Trophoblast cell (in vitro differentiated cells and primary cell): ENCODE measurements at regions not wholly inside any gene's neighbourhood (a gene's known extent, or its start where the extent isn't known, plus 50 kb on each side); places are given as distances from the start of the nearest gene placed in this dataset.

Source experiments
- DNase-seq, 2 donors: peaks; one replicate each; pipeline ENCODE4 v3.0.0-alpha.2; 2016
- H2AFZ ChIP-seq: 2 replicates; pipeline ENCODE4 v1.6.1; 2013; ENCODE audit warnings: low read length, moderate library complexity, mild to moderate bottlenecking; ENCODE audit not compliant: insufficient read depth, poor library complexity
- H2AK5ac ChIP-seq: 2 replicates; pipeline ENCODE4 v1.6.1; 2013; ENCODE audit warnings: mild to moderate bottlenecking, low read length
- H2BK120ac ChIP-seq: 2 replicates; pipeline ENCODE4 v1.6.1; 2013; ENCODE audit warnings: low read length, mild to moderate bottlenecking, moderate library complexity; ENCODE audit not compliant: insufficient read depth, poor library complexity
- H2BK12ac ChIP-seq: 2 replicates; pipeline ENCODE4 v1.6.1; 2013; ENCODE audit warnings: mild to moderate bottlenecking, low read length, moderate library complexity
- H2BK5ac ChIP-seq: 2 replicates; pipeline ENCODE4 v1.6.1; 2013; ENCODE audit warnings: low read length, low read depth, moderate library complexity, mild to moderate bottlenecking; ENCODE audit not compliant: poor library complexity
- H3K14ac ChIP-seq: 2 replicates; pipeline ENCODE4 v1.6.1; 2013; ENCODE audit warnings: mild to moderate bottlenecking, low read length
- H3K18ac ChIP-seq: 2 replicates; pipeline ENCODE4 v1.6.1; 2013; ENCODE audit warnings: mild to moderate bottlenecking, low read length
- H3K23ac ChIP-seq: 2 replicates; pipeline ENCODE4 v1.6.1; 2013; ENCODE audit warnings: low read length
- H3K27ac ChIP-seq: 2 replicates; pipeline ENCODE4 v1.5.1; 2013; ENCODE audit warnings: low read depth, mild to moderate bottlenecking, inconsistent platforms, low read length, moderate library complexity
- H3K27me3 ChIP-seq: 2 replicates; pipeline ENCODE4 v1.6.1; 2013; ENCODE audit warnings: inconsistent platforms, mild to moderate bottlenecking, low read length, moderate library complexity; ENCODE audit not compliant: insufficient read depth
- H3K36me3 ChIP-seq, 2 experiments: 1 replicate in 1 of 2; 2 replicates in 1 of 2; pipeline ENCODE4 v1.6.1; 2013; ENCODE audit warnings: low read length in 2 of 2, mild to moderate bottlenecking in 2 of 2, moderate library complexity in 1 of 2; ENCODE audit not compliant: insufficient read depth in 2 of 2, control insufficient read depth in 1 of 2
- H3K4ac ChIP-seq: 2 replicates; pipeline ENCODE4 v1.6.1; 2013; ENCODE audit warnings: low read depth, mild to moderate bottlenecking, low read length, moderate library complexity
- H3K4me1 ChIP-seq, 2 experiments: 1 replicate in 1 of 2; 2 replicates in 1 of 2; pipeline ENCODE4 v1.6.1; 2013; ENCODE audit warnings: low read length in 2 of 2, mild to moderate bottlenecking in 2 of 2, moderate library complexity in 1 of 2; ENCODE audit not compliant: insufficient read depth in 2 of 2, control insufficient read depth in 1 of 2
- H3K4me2 ChIP-seq: 2 replicates; pipeline ENCODE4 v1.6.1; 2013; ENCODE audit warnings: inconsistent platforms, mild to moderate bottlenecking, low read length, moderate library complexity
- H3K4me3 ChIP-seq: 2 replicates; pipeline ENCODE4 v1.5.1; 2013; ENCODE audit warnings: mild to moderate bottlenecking, low read depth, low read length, inconsistent platforms
- H3K79me1 ChIP-seq: one replicate; pipeline ENCODE4 v1.6.1; 2013; ENCODE audit warnings: low read length
- H3K79me2 ChIP-seq: 2 replicates; pipeline ENCODE4 v1.6.1; 2013; ENCODE audit warnings: low read length, mild to moderate bottlenecking; ENCODE audit not compliant: control insufficient read depth, insufficient read depth, poor library complexity
- H3K9ac ChIP-seq: 2 replicates; pipeline ENCODE4 v1.6.1; 2013; ENCODE audit warnings: mild to moderate bottlenecking, low read length
- H3K9me3 ChIP-seq: 2 replicates; pipeline ENCODE4 v1.6.1; 2013; ENCODE audit warnings: low read depth, mild to moderate bottlenecking, control low read depth, inconsistent platforms, low read length; ENCODE audit not compliant: insufficient read depth
- H4K12ac ChIP-seq: 2 replicates; pipeline ENCODE4 v1.6.1; 2013; ENCODE audit warnings: low read depth, mild to moderate bottlenecking, low read length, moderate library complexity
- H4K8ac ChIP-seq: 2 replicates; pipeline ENCODE4 v1.6.1; 2013; ENCODE audit warnings: low read depth, mild to moderate bottlenecking, low read length, moderate library complexity
- H4K91ac ChIP-seq: one replicate; pipeline ENCODE4 v1.6.1; 2013; ENCODE audit warnings: low read depth, mild to moderate bottlenecking, low read length, moderate library complexity
- WGBS: extraction: QIAGEN DNeasy Blood & Tissue Kit; methylation state at CpG from one replicate; pipeline ENCODE4 v1.1.7; 2013; ENCODE audit warnings: missing lambda C conversion rate; ENCODE audit not compliant: insufficient read length, insufficient coverage; ENCODE audit errors: extremely low coverage; 5-methylcytosine and 5-hydroxymethylcytosine counted together

DNA sequence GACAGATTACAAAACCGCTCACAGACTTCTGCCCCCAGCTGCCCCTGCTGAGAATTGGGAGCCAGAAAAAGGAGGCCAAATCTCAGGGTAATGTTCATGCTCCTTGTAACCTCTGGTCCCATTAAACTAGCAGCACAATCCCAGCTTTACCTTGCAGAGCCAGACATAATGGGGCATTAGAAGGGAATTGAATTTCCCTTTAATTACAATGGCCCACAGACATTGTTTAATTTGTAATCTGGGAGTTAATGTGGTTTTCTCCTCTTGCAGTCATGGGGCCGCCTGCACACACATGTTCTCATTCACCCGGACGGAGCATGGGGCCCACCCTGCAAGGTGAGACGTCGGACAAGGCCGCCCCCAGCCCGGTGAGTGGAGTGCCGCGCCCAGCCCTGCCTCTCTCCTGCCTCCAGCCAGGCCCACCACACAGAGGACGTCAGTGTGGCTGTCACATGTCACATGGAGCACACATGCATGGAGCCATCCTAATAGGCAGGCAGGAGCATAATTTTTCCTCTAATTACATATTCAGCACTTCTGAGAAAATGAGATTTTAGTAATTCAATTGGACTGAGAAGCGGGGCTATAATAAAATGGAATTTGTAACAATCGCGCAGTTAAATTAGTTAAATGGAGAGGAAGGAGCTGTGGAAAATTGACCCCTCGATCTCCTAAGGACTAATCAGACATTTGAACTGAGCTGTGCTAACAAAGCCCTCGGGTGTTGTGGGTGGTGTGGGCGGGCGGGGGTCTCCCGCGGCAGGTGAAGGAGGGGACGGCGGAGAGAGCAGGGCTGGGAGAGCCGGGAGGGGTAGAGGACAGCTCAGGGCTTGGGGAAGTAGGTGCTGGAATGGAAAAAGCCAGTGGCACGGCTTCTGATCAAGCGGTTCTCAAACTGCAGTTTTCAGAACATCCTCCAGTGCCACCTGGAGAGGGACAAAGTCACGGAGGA lies 87.7 kb downstream of the ENGASE start:
- Histone ChIP-seq H3K79me2 (no peaks in the 10 kb centered on the region), H2BK12ac (no peak overlapping the region), H3K4ac (no peak overlapping the region), H4K8ac (no peak overlapping the region), H2AK5ac (no peak overlapping the region), H4K91ac (no peak overlapping the region), H3K9me3 (no peaks in the 10 kb centered on the region), H4K12ac (no peak overlapping the region), H2BK120ac (no peak overlapping the region), H2BK5ac (no peak overlapping the region), H3K4me2 (no peak overlapping the region), H3K23ac (no peak overlapping the region), H3K79me1 (no peaks in the 10 kb centered on the region), H3K4me1 (peaks cover 0 to 1% of the 10 kb centered on the region in 2 experiments), H3K36me3 (no peaks in the 10 kb centered on the region), H3K9ac (no peak overlapping the region), H3K27me3 (no peaks in the 10 kb centered on the region), H2AFZ (no peak overlapping the region), H3K27ac (no peak overlapping the region), H3K14ac (no peak overlapping the region), H3K4me3 (no peak overlapping the region), H3K18ac (no peak overlapping the region)
- no CpG with 5 or more reads among the region's 26 CpGs for WGBS
- no peak for DNase-seq

DNA sequence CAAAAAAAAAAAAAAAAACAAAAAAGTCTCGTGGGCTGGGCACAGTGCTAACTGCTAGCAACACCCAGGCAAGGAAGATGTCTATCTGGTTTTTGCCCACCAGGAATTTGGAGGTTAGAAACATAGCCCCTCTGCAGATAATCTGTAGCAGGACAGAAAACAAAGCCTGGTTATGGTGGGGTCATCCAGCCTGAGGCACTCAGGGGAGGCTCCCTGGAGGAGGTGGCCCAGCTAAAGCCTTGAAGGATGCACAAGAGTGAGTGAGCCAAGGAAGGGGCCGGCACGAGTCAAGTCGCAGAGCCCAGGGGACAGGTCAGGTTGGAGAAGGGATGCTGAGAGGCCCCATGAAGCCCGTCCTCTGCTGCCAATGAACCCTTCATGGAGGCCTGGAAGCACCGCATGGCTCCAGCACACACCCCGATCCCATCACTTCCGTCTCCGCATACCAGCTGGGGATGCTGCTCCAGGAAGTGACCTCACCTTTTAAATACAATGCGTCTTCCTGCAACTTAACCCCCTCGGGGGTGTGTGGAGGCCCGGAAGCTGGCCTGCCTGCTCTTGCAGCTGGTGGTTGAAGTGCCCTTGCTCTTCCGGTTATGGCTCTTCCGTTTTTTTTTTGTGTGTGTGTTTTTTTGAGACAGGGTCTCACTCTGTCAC lies 86.5 kb downstream of the ENGASE start:
- H3K14ac ChIP-seq = no peak overlapping the region
- H3K4me1 ChIP-seq = peaks cover 0 to 1% of the 10 kb centered on the region in 2 experiments
- H3K79me1 ChIP-seq = no peaks in the 10 kb centered on the region
- H3K9ac ChIP-seq = no peak overlapping the region
- no peak overlapping the region for H2AFZ ChIP-seq
- no peak overlapping the region for H3K23ac ChIP-seq
- no peak overlapping the region for H4K91ac ChIP-seq
- no peaks in the 10 kb centered on the region for H3K9me3 ChIP-seq
- H4K12ac ChIP-seq = no peak overlapping the region
- no peak overlapping the region for H2BK12ac ChIP-seq
- H3K27me3 ChIP-seq = no peaks in the 10 kb centered on the region
- no peak overlapping the region for H2BK5ac ChIP-seq
- H3K4ac ChIP-seq = no peak overlapping the region
- H3K36me3 ChIP-seq = no peaks in the 10 kb centered on the region
- WGBS = no CpG with 5 or more reads among the region's 14 CpGs
- H3K27ac ChIP-seq = no peak overlapping the region
- H3K4me3 ChIP-seq = no peak overlapping the region
- no peak overlapping the region for H3K18ac ChIP-seq
- H4K8ac ChIP-seq = no peak overlapping the region
- no peak for DNase-seq
- no peaks in the 10 kb centered on the region for H3K79me2 ChIP-seq
- H3K4me2 ChIP-seq = no peak overlapping the region
- no peak overlapping the region for H2BK120ac ChIP-seq
- H2AK5ac ChIP-seq = no peak overlapping the region

DNA sequence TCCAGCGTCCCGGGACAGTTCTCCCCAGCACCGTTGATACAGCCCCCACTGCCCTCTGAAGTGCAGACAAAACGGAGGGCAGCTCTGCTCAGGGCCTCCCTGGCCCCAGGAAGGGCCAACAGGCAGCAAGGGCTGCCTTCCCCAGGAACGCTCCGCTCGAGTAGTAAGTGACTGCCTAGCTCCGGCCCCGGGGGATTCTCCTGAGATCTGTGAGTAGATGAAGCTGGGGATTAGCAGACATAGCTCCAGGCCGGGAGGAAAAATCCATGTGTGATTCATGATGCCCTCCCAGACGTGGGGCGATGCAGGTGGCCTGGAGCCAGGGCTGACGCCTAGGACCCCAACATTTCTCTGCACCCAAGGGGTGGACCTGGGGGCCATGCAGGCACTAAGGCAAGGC lies 85.3 kb downstream of the ENGASE start:
- Histone ChIP-seq H4K12ac (no peak overlapping the region), H2BK12ac (no peak overlapping the region)

DNA sequence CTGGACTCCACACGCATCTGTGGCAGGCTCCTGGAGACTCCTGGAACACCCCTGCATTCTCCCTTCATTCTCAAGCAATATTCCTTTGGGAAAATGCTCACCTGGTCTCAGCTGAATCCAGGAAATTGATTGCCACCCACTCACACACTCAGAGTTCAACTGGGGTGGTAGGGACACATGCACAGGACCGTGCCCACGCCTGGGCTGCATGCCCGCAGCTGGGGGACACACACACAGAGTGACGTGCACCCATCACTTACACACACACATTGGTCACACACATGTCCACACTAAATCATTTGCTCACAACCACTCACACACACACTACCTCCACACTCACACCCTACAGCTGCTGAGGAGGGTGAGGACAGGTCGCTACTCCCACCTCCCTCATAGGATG lies 84.8 kb downstream of the ENGASE start:
- Histone ChIP-seq H4K8ac (no peak overlapping the region), H3K14ac (no peak overlapping the region), H4K12ac (no peak overlapping the region), H2AK5ac (no peak overlapping the region), H3K79me2 (no peaks in the 10 kb centered on the region), H3K4me2 (no peak overlapping the region), H3K9ac (no peak overlapping the region), H3K18ac (no peak overlapping the region), H2BK12ac (no peak overlapping the region), H3K23ac (no peak overlapping the region), H3K27ac (no peak overlapping the region), H4K91ac (no peak overlapping the region), H3K4me1 (peaks cover 0 to 1% of the 10 kb centered on the region in 2 experiments), H2AFZ (no peak overlapping the region), H3K9me3 (no peaks in the 10 kb centered on the region), H2BK5ac (no peak overlapping the region), H3K79me1 (no peaks in the 10 kb centered on the region), H3K27me3 (no peaks in the 10 kb centered on the region), H2BK120ac (no peak overlapping the region), H3K4ac (no peak overlapping the region), H3K4me3 (no peak overlapping the region), H3K36me3 (no peaks in the 10 kb centered on the region)
- no peak for DNase-seq
- WGBS = no CpG with 5 or more reads among the region's 6 CpGs

More for the DNA sequence above, 85.3 kb downstream of the ENGASE start:
- Histone ChIP-seq H3K18ac (no peak overlapping the region), H3K9ac (no peak overlapping the region), H3K9me3 (no peaks in the 10 kb centered on the region), H2BK5ac (no peak overlapping the region), H3K4me1 (peaks cover 0 to 1% of the 10 kb centered on the region in 2 experiments), H2AK5ac (no peak overlapping the region), H3K4me2 (no peak overlapping the region), H3K23ac (no peak overlapping the region), H3K36me3 (no peaks in the 10 kb centered on the region), H3K27ac (no peak overlapping the region), H2BK120ac (no peak overlapping the region), H4K91ac (no peak overlapping the region), H2AFZ (no peak overlapping the region), H3K79me1 (no peaks in the 10 kb centered on the region), H3K79me2 (no peaks in the 10 kb centered on the region), H3K27me3 (no peaks in the 10 kb centered on the region), H3K4me3 (no peak overlapping the region), H4K8ac (no peak overlapping the region), H3K4ac (no peak overlapping the region), H3K14ac (no peak overlapping the region)
- no CpG with 5 or more reads among the region's 13 CpGs for WGBS
- DNase-seq = no peak
